ENCODE measurements at regions not wholly inside any gene's neighbourhood (a gene's known extent, or its start where the extent isn't known, plus 50 kb on each side); places are given as distances from the start of the nearest gene placed in this dataset.

DNA sequence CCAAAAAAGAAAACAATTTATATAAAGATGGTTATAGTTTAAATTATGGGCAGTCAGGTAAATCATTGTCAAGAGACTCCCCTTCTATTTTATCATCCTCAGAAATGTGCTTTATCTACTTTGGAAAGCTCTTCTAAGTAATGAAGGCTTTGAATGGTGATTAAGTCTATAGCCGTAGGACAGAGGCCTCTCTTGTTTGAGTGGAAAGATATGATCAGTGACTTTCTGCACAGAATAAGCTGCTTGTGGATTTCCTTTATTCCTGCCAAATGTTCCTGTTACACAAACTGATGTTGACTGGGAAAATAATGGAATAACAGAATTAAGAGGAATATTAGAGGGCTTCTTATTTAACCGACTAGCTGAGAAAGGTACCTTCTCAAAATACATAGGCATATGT, 174.6 kb upstream of the IVNS1ABP start:
- H3K36me3 ChIP-seq: no peaks in the 10 kb centered on the region
- H3K9me3 ChIP-seq (ENCODE audit: low read depth): no peaks in the 10 kb centered on the region
- TF ChIP-seq, protein P1, sequence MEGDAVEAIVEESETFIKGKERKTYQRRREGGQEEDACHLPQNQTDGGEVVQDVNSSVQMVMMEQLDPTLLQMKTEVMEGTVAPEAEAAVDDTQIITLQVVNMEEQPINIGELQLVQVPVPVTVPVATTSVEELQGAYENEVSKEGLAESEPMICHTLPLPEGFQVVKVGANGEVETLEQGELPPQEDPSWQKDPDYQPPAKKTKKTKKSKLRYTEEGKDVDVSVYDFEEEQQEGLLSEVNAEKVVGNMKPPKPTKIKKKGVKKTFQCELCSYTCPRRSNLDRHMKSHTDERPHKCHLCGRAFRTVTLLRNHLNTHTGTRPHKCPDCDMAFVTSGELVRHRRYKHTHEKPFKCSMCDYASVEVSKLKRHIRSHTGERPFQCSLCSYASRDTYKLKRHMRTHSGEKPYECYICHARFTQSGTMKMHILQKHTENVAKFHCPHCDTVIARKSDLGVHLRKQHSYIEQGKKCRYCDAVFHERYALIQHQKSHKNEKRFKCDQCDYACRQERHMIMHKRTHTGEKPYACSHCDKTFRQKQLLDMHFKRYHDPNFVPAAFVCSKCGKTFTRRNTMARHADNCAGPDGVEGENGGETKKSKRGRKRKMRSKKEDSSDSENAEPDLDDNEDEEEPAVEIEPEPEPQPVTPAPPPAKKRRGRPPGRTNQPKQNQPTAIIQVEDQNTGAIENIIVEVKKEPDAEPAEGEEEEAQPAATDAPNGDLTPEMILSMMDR (IDR thresholded peaks at IDR 0.05; ENCODE audit: low read depth, low read length): no peak
- no peak for DNase-seq (ENCODE audit: low read depth in 1 of 2, low spot score in 1 of 2)
- H3K27ac ChIP-seq: no peak overlapping the region
- no peak overlapping the region for H3K4me3 ChIP-seq
- H3K27me3 ChIP-seq: no peaks in the 10 kb centered on the region
- peaks cover 18% of the 10 kb centered on the region for H3K4me1 ChIP-seq (ENCODE audit: low read depth)

DNA sequence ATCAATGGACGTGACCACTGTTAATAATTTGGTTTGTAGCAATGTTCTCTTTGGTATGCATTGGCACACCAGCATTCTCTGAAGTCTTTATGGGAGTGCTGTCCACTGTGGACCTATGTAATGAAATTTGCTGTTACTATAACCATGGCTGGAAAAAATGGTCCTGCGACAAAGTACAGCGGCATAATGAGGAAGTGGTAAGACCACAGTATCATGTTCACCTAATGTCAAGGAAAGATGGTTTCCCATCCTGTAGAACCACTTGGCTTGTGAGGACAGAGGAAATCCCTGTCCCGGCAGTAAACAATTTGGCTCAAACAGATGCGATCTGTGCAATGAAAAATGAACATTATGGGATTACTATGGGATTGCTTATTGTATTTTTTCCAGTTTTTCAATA, 173.9 kb upstream of the IVNS1ABP start:
- Histone ChIP-seq H3K4me3 (no peak overlapping the region), H3K27me3 (no peaks in the 10 kb centered on the region), H3K4me1 (ENCODE audit: low read depth) (peaks cover 18% of the 10 kb centered on the region), H3K27ac (no peak overlapping the region), H3K36me3 (no peaks in the 10 kb centered on the region), H3K9me3 (ENCODE audit: low read depth) (no peaks in the 10 kb centered on the region)
- TF ChIP-seq, protein P1 (IDR thresholded peaks at IDR 0.05; ENCODE audit: low read depth, low read length): no peak
- no peak for DNase-seq (ENCODE audit: low read depth in 1 of 2, low spot score in 1 of 2)

DNA sequence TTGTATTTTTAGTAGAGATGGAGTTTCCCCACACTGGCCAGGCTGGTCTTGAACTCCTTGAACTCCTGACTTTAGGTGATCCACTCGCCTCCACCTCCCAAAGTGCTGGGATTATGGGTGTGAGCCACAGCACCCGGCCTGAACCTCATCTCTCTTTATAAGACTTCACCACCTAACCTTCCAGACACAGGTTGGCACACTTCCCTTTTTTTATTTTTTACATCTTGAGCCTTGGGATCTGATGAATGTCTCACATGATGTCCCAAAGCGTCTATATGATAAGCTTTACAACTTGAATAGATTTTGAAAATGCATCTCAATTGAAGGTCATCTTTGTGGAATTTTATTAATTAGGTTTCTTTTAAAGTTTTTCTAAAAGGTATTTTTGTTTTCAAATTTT, 172.4 kb upstream of the IVNS1ABP start:
- Histone ChIP-seq H3K9me3 (ENCODE audit: low read depth) (no peaks in the 10 kb centered on the region), H3K27me3 (no peaks in the 10 kb centered on the region), H3K4me3 (no peak overlapping the region), H3K36me3 (no peaks in the 10 kb centered on the region), H3K4me1 (ENCODE audit: low read depth) (peaks cover 18% of the 10 kb centered on the region), H3K27ac (no peak overlapping the region)
- no peak for DNase-seq (ENCODE audit: low read depth in 1 of 2, low spot score in 1 of 2)
- TF ChIP-seq, protein P1 (IDR thresholded peaks at IDR 0.05; ENCODE audit: low read depth, low read length): no peak

DNA sequence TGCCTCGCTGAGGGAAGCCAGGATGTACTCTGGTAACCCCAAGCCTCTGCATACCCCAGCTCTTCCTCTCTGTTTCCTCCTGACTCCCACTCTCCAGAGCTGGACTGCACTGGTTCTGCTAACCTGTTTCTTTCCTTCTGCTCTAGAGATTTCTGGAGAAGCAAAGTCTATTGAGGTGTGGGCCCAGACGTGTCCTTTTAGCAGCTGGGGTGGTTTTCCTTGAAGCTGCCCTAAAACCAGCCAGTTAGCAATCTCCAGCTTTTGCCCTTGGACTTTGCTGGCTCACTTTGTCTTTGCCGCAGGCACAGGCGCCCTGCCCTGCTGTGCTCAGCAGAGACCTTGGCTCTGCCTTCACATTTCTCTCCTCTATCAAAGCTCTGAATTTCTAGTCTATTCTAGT, 171.8 kb upstream of the IVNS1ABP start:
- Histone ChIP-seq H3K36me3 (no peaks in the 10 kb centered on the region), H3K27me3 (no peaks in the 10 kb centered on the region), H3K27ac (no peak overlapping the region), H3K4me1 (ENCODE audit: low read depth) (peaks cover 18% of the 10 kb centered on the region), H3K4me3 (no peak overlapping the region), H3K9me3 (ENCODE audit: low read depth) (no peaks in the 10 kb centered on the region)
- TF ChIP-seq, protein P1 (IDR thresholded peaks at IDR 0.05; ENCODE audit: low read depth, low read length): no peak
- no peak for DNase-seq (ENCODE audit: low read depth in 1 of 2, low spot score in 1 of 2)

GRCh38 chr1:185487936-185488335, 170.9 kb upstream of the IVNS1ABP start:
- TF ChIP-seq, protein P1 (IDR thresholded peaks at IDR 0.05; ENCODE audit: low read depth, low read length): no peak
- H3K9me3 ChIP-seq (ENCODE audit: low read depth): no peaks in the 10 kb centered on the region
- no peak overlapping the region for H3K4me3 ChIP-seq
- H3K27ac ChIP-seq: no peak overlapping the region
- H3K4me1 ChIP-seq (ENCODE audit: low read depth): peaks cover 18% of the 10 kb centered on the region
- H3K27me3 ChIP-seq: no peaks in the 10 kb centered on the region
- DNase-seq (ENCODE audit: low read depth in 1 of 2, low spot score in 1 of 2): peak in 1 of 2 donors; percentile 37
- no peaks in the 10 kb centered on the region for H3K36me3 ChIP-seq

DNA sequence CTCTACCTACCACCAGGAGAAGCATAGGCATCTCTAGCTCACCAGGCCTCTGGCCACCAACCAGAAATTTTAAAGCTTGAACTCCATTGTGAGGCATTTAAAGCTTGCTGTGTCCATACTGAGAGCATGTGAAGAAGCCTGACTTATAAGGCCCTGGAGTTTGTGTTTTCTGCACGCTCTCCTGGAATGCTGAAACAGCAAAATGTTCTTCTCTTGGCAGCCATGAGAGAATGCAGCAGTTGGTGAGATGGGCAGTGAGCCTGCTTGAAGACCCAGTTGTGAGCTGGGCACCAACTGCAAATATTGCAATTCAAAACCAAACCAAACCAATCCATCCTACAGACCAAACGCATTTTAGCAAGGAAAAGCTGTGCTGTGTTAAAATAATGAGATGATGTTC, 170.0 kb upstream of the IVNS1ABP start:
- no peak for DNase-seq (ENCODE audit: low read depth in 1 of 2, low spot score in 1 of 2)
- Histone ChIP-seq H3K9me3 (ENCODE audit: low read depth) (no peaks in the 10 kb centered on the region), H3K4me1 (ENCODE audit: low read depth) (peaks cover 18% of the 10 kb centered on the region), H3K36me3 (no peaks in the 10 kb centered on the region), H3K27ac (no peak overlapping the region), H3K27me3 (no peaks in the 10 kb centered on the region), H3K4me3 (no peak overlapping the region)
- TF ChIP-seq, protein P1 (IDR thresholded peaks at IDR 0.05; ENCODE audit: low read depth, low read length): no peak
